ENCODE measurements at regions not wholly inside any gene's neighbourhood (a gene's known extent, or its start where the extent isn't known, plus 50 kb on each side); places are given as distances from the start of the nearest gene placed in this dataset.

DNA sequence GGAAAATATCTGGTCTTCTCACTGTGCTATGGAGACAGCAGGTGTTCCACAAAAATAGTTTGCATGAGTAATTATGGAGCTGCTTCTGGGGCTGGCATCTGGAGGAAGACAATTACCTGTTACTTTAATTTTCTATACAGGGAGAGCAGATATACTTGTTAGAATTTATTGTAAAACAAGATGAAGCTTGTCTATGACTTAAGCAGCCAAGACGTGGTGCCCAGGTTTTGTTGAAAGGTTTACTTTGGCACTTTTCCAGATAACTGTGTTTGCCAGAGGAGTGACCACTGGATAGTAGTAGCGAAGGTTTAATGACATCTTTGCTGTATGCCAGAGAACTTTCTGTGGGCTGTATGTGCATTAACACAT is 134.5 kb upstream of the KL start:
- TF ChIP-seq, protein P1, sequence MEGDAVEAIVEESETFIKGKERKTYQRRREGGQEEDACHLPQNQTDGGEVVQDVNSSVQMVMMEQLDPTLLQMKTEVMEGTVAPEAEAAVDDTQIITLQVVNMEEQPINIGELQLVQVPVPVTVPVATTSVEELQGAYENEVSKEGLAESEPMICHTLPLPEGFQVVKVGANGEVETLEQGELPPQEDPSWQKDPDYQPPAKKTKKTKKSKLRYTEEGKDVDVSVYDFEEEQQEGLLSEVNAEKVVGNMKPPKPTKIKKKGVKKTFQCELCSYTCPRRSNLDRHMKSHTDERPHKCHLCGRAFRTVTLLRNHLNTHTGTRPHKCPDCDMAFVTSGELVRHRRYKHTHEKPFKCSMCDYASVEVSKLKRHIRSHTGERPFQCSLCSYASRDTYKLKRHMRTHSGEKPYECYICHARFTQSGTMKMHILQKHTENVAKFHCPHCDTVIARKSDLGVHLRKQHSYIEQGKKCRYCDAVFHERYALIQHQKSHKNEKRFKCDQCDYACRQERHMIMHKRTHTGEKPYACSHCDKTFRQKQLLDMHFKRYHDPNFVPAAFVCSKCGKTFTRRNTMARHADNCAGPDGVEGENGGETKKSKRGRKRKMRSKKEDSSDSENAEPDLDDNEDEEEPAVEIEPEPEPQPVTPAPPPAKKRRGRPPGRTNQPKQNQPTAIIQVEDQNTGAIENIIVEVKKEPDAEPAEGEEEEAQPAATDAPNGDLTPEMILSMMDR (IDR thresholded peaks at IDR 0.05) = no peak
- no peak for TF ChIP-seq POLR2AphosphoS5 (IDR thresholded peaks at IDR 0.05)

Data from esophagus muscularis mucosa (tissue), 3 donors.